HepG2 (cell line): ENCODE measurements at regions not wholly inside any gene's neighbourhood (a gene's known extent, or its start where the extent isn't known, plus 50 kb on each side); places are given as distances from the start of the nearest gene placed in this dataset.

Experiments used
- ATAC-seq: fragments of 200-7000 bp; cut with Tn5 transposase; 3 replicates; pipeline ENCODE4 v1.9.1; 2020; ENCODE audit warnings: mild to moderate bottlenecking, moderate library complexity
- BruUV-seq: library from RNA; stranded (reverse); fragments of 400-500 nt; replicated peaks from 2 replicates; lab custom pipeline; 2021; lab: Mats Ljungman, UMichigan
- CTCF ChIA-PET: fragments of 300-600 bp; formaldehyde crosslinking; extraction: SDS; loops from one replicate; lab custom pipeline; 2021; ENCODE audit warnings: low total read pairs, inconsistent platforms, low intra/inter-chr PET ratio; lab: Yijun Ruan, JAX
- POLR2A ChIA-PET: fragments of 350-600 bp; sonication (Branson Sonifier 250); formaldehyde crosslinking; loops from one replicate; lab custom pipeline; 2020; ENCODE audit warnings: antibody characterized with exemption, inconsistent platforms; lab: Yijun Ruan, JAX
- DNase-seq: peaks from one replicate; pipeline ENCODE4 v3.0.0-alpha.2; 2015; ENCODE audit warnings: low spot score
- FAIRE-seq: peaks from 3 replicates; lab custom pipeline; 2011; peaks lifted over from hg19 to GRCh38; lab: Jason Lieb, UNC
- H2AFZ ChIP-seq: one replicate; pipeline ENCODE4 v1.6.1; 2011; ENCODE audit warnings: low read length, inconsistent platforms
- H3K27ac ChIP-seq: fragments of 300-600 bp; 3 replicates; pipeline ENCODE4 v1.8.0; 2011; ENCODE audit warnings: mixed run types, mild to moderate bottlenecking, mixed read lengths, low read length, inconsistent platforms; ENCODE audit not compliant: insufficient read depth; ENCODE audit errors: extremely low read length
- H3K27me3 ChIP-seq, 2 experiments: fragments of 200-600 bp in 1 of 2; 2 replicates in 1 of 2; 3 replicates in 1 of 2; pipeline versions ENCODE4 v1.6.0 to v1.8.0; 2011; ENCODE audit warnings: low read length in 2 of 2, mild to moderate bottlenecking in 2 of 2, moderate library complexity in 2 of 2, inconsistent platforms in 1 of 2; ENCODE audit not compliant: insufficient read depth in 2 of 2, control insufficient read depth in 1 of 2
- H3K36me3 ChIP-seq, 2 experiments: fragments of 200-600 bp in 1 of 2; replicated peaks in 1 of 2; 2 replicates in 1 of 2; 3 replicates in 1 of 2; pipeline versions ENCODE4 v1.5.1 to v1.8.0; 2011; ENCODE audit warnings: low read length in 2 of 2, inconsistent platforms in 1 of 2; ENCODE audit not compliant: insufficient read depth in 2 of 2, control insufficient read depth in 1 of 2
- H3K4me1 ChIP-seq: 2 replicates; pipeline ENCODE4 v1.5.1; 2012; ENCODE audit warnings: low read length, inconsistent platforms; ENCODE audit not compliant: insufficient read depth
- H3K4me2 ChIP-seq: 2 replicates; pipeline ENCODE4 v1.6.0; 2011; ENCODE audit warnings: low read depth, low read length, inconsistent platforms
- H3K4me3 ChIP-seq, 3 experiments: fragments of 200-600 bp in 1 of 3; sonication (generic), shearing (Covaris generic) in 1 of 3; replicated peaks in 1 of 3; 2 replicates each; pipeline ENCODE4 v1.5.1; 2011 to 2016; ENCODE audit warnings: low read length in 3 of 3, inconsistent platforms in 2 of 3, low read depth in 2 of 3, mild to moderate bottlenecking in 2 of 3, control low read depth in 1 of 3, mixed read lengths in 1 of 3; ENCODE audit not compliant: insufficient read depth in 1 of 3
- H3K79me2 ChIP-seq: one replicate; pipeline ENCODE4 v1.6.1; 2011; ENCODE audit warnings: low read length, inconsistent platforms; ENCODE audit not compliant: insufficient read depth
- H3K9ac ChIP-seq: 2 replicates; pipeline ENCODE4 v1.6.0; 2011; ENCODE audit warnings: mild to moderate bottlenecking, low read depth, low read length, inconsistent platforms; ENCODE audit not compliant: insufficient read depth
- H3K9me3 ChIP-seq: 2 replicates; pipeline ENCODE4 v1.5.1; 2012; ENCODE audit warnings: mild to moderate bottlenecking, low read length
- H4K20me1 ChIP-seq: 2 replicates; pipeline ENCODE4 v1.6.0; 2011; ENCODE audit warnings: inconsistent platforms, mild to moderate bottlenecking, low read length, moderate library complexity; ENCODE audit not compliant: insufficient read depth
- EEA1 ChIP-seq: sonication (generic); formaldehyde crosslinking; IDR thresholded peaks from 2 replicates; pipeline ENCODE4 v1.5.1; 2020; ENCODE audit warnings: mild to moderate bottlenecking, missing genetic modification reagents, borderline replicate concordance
- ELF3 ChIP-seq: IDR thresholded peaks from 2 replicates; pipeline ENCODE4 v1.6.1; 2016; ENCODE audit warnings: missing genetic modification reagents, missing compliant biosample characterization
- FOXJ3 ChIP-seq: sonication (generic); formaldehyde crosslinking; IDR thresholded peaks from 2 replicates; pipeline ENCODE4 v1.4.0; 2020; ENCODE audit warnings: missing genetic modification reagents, mild to moderate bottlenecking, borderline replicate concordance
- GFI1 ChIP-seq: sonication (generic); formaldehyde crosslinking; IDR thresholded peaks from 2 replicates; pipeline ENCODE4 v1.5.0; 2020; ENCODE audit warnings: missing genetic modification reagents, mild to moderate bottlenecking, borderline replicate concordance
- HOXD1 ChIP-seq: sonication (generic); formaldehyde crosslinking; IDR thresholded peaks from 2 replicates; pipeline ENCODE4 v1.5.0; 2020; ENCODE audit warnings: missing genetic modification reagents
- KLF9 ChIP-seq: IDR thresholded peaks from 2 replicates; pipeline ENCODE4 v1.6.1; 2016; ENCODE audit warnings: low read depth
- MIXL1 ChIP-seq: IDR thresholded peaks from 2 replicates; pipeline ENCODE4 v1.6.1; 2016
- PITX1 ChIP-seq: sonication (generic); formaldehyde crosslinking; IDR thresholded peaks from 2 replicates; pipeline ENCODE4 v1.5.1; 2020; ENCODE audit warnings: mild to moderate bottlenecking, missing genetic modification reagents
- RXRA ChIP-seq: sonication (generic); formaldehyde crosslinking; IDR thresholded peaks from 2 replicates; pipeline ENCODE4 v1.5.1; 2020; ENCODE audit warnings: missing genetic modification reagents
- RXRB ChIP-seq: IDR thresholded peaks from 2 replicates; pipeline ENCODE4 v1.6.1; 2016; ENCODE audit warnings: borderline replicate concordance, missing genetic modification reagents, missing compliant biosample characterization
- SOX13 ChIP-seq, 3 experiments: fragments of 450-650 bp in 1 of 3; sonication (generic) in 1 of 3; formaldehyde crosslinking in 1 of 3; IDR thresholded peaks in 2 of 3; conservative IDR thresholded peaks in 1 of 3; 2 replicates each; pipeline versions ENCODE4 v1.5.0 to v1.6.1; 2016 to 2020; ENCODE audit warnings: antibody characterized with exemption in 1 of 3, mild to moderate bottlenecking in 1 of 3, missing compliant biosample characterization in 1 of 3, missing genetic modification reagents in 1 of 3, moderate library complexity in 1 of 3
- ZMYM4 ChIP-seq: sonication (generic); formaldehyde crosslinking; IDR thresholded peaks from 2 replicates; pipeline ENCODE4 v1.8.1; 2023; ENCODE audit warnings: mild to moderate bottlenecking, missing genetic modification reagents
- ZNF354B ChIP-seq: sonication (generic); formaldehyde crosslinking; IDR thresholded peaks from 2 replicates; pipeline ENCODE4 v1.8.0; 2022; ENCODE audit warnings: mild to moderate bottlenecking, missing genetic modification reagents
- ZNF484 ChIP-seq: sonication (generic); formaldehyde crosslinking; IDR thresholded peaks from 2 replicates; pipeline ENCODE4 v1.5.1; 2020; ENCODE audit warnings: mild to moderate bottlenecking, low read depth, missing genetic modification reagents, borderline replicate concordance
- ZNF589 ChIP-seq: sonication (generic); formaldehyde crosslinking; conservative IDR thresholded peaks from 2 replicates; pipeline ENCODE4 v1.8.0; 2022; ENCODE audit warnings: mild to moderate bottlenecking, moderate library complexity, missing genetic modification reagents
- ZNF775 ChIP-seq: sonication (generic); formaldehyde crosslinking; IDR thresholded peaks from 2 replicates; pipeline ENCODE4 v1.4.0; 2020; ENCODE audit warnings: missing genetic modification reagents, mild to moderate bottlenecking, moderate library complexity, borderline replicate concordance
- WGBS: methylation state at CpG from one replicate; pipeline ENCODE4 v1.1.6; 2017; ENCODE audit warnings: low lambda C conversion rate; 5-methylcytosine and 5-hydroxymethylcytosine counted together
- in situ Hi-C: cut with HindIII; loops from 2 replicates; pipeline ENCODE4 v1.10.0; 2017; ENCODE audit warnings: low pct_unique_long_range_greater_than_20kb; ENCODE audit not compliant: extremely low pct_ligation_motif_present
- intact Hi-C: fragments of 100-400 bp; cut with micrococcal nuclease; formaldehyde crosslinking; loops from one replicate; pipeline ENCODE4 v1.10.0; 2022; ENCODE audit not compliant: unreplicated experiment
- TF ChIP-seq, protein P1 (sequence below): sonication (generic); formaldehyde crosslinking; IDR thresholded peaks from 2 replicates; pipeline ENCODE4 v1.4.0; 2020; ENCODE audit warnings: missing genetic modification reagents, borderline replicate concordance
- TF ChIP-seq, protein P2 (sequence below): IDR thresholded peaks from 2 replicates; pipeline ENCODE4 v1.4.0; 2020; ENCODE audit warnings: mild to moderate bottlenecking, missing genetic modification reagents

DNA sequence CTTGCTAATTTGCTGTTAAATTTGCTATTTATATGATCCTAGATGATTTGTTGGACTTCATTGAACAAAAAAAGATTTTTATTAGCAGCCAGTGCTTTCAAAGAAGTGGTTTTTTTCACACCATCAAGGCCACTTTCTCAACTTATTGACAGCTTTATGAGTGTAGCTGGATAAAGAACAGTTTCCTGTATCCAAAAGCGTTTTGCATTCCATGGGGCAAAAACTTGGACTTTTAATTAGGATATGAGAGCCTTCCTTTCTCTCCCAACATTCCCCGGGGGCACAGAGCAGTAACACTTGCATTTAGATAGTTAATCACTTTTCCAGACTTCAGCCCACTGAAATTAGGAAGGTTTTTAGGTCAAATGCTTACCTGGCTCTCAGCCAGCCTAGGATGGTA lies 177.1 kb upstream of the ELAC2 start (continued):
- TF ChIP-seq, protein P1, sequence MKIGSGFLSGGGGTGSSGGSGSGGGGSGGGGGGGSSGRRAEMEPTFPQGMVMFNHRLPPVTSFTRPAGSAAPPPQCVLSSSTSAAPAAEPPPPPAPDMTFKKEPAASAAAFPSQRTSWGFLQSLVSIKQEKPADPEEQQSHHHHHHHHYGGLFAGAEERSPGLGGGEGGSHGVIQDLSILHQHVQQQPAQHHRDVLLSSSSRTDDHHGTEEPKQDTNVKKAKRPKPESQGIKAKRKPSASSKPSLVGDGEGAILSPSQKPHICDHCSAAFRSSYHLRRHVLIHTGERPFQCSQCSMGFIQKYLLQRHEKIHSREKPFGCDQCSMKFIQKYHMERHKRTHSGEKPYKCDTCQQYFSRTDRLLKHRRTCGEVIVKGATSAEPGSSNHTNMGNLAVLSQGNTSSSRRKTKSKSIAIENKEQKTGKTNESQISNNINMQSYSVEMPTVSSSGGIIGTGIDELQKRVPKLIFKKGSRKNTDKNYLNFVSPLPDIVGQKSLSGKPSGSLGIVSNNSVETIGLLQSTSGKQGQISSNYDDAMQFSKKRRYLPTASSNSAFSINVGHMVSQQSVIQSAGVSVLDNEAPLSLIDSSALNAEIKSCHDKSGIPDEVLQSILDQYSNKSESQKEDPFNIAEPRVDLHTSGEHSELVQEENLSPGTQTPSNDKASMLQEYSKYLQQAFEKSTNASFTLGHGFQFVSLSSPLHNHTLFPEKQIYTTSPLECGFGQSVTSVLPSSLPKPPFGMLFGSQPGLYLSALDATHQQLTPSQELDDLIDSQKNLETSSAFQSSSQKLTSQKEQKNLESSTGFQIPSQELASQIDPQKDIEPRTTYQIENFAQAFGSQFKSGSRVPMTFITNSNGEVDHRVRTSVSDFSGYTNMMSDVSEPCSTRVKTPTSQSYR (CRISPR knock-in tag): no peak
- TF ChIP-seq ZNF775 (CRISPR knock-in tag) (no peak), ZNF484 (CRISPR knock-in tag) (no peak), FOXJ3 (CRISPR knock-in tag) (no peak)

DNA sequence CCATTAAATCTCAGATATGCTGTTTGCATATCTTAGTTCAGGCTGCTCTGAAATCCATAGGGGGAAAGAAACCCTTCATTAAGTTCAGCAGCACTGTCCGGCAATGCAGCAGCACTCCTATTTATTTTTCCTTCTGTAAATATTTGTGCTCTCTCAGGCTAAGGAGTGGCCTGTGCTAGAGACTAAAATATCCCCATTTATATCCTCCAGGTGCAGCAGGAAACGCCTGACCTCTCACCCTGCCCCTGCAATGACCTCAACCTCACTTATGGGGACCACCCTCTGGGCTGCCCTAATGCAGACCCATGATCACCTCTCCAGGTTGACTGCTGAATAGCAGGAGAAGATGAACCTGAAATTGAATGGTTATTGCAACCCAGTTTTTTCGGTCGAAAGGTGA lies 165.0 kb upstream of the ELAC2 start:
- H3K36me3 ChIP-seq: no peaks in the 10 kb centered on the region
- H3K9ac ChIP-seq: no peak overlapping the region
- no peaks in the 10 kb centered on the region for H3K27me3 ChIP-seq
- H3K9me3 ChIP-seq: no peaks in the 10 kb centered on the region
- peak overlapping the region; percentile 18 for H3K4me2 ChIP-seq
- no peak overlapping the region for H3K27ac ChIP-seq
- in situ Hi-C loops (no loop called here), intact Hi-C loops (no loop called here)
- 1% methylated on average over 4 of the region's 4 CpGs for WGBS
- no peaks in the 10 kb centered on the region for H3K79me2 ChIP-seq
- H4K20me1 ChIP-seq: no peaks in the 10 kb centered on the region
- H2AFZ ChIP-seq: no peak overlapping the region
- peak; percentile 46 for DNase-seq
- ChIA-PET CTCF (no interaction called here), POLR2A (no interaction called here)
- BruUV-seq: no TSS peak
- H3K4me3 ChIP-seq: no peak overlapping the region
- FAIRE-seq: peak; percentile 28
- H3K4me1 ChIP-seq: peaks cover 26% of the 10 kb centered on the region
- ATAC-seq: peak; percentile 95
- peak; percentile 40; the same call in 1 of the 2 replicates for TF ChIP-seq ELF3 (CRISPR knock-in tag)
- no peak for TF ChIP-seq ZNF589 (CRISPR knock-in tag)
- TF ChIP-seq GFI1 (CRISPR knock-in tag): peak; percentile 62; the same call in 1 of the 2 replicates
- 0 out of 2 replicates have a peak, but pooled peaks have one; percentile 32 for TF ChIP-seq ZMYM4 (CRISPR knock-in tag)
- no peak for TF ChIP-seq KLF9 (CRISPR knock-in tag)
- peak; percentile 37; the same call in 1 of the 2 replicates for TF ChIP-seq PITX1 (CRISPR knock-in tag)
- no peak for TF ChIP-seq HOXD1 (CRISPR knock-in tag)
- TF ChIP-seq, protein P2, sequence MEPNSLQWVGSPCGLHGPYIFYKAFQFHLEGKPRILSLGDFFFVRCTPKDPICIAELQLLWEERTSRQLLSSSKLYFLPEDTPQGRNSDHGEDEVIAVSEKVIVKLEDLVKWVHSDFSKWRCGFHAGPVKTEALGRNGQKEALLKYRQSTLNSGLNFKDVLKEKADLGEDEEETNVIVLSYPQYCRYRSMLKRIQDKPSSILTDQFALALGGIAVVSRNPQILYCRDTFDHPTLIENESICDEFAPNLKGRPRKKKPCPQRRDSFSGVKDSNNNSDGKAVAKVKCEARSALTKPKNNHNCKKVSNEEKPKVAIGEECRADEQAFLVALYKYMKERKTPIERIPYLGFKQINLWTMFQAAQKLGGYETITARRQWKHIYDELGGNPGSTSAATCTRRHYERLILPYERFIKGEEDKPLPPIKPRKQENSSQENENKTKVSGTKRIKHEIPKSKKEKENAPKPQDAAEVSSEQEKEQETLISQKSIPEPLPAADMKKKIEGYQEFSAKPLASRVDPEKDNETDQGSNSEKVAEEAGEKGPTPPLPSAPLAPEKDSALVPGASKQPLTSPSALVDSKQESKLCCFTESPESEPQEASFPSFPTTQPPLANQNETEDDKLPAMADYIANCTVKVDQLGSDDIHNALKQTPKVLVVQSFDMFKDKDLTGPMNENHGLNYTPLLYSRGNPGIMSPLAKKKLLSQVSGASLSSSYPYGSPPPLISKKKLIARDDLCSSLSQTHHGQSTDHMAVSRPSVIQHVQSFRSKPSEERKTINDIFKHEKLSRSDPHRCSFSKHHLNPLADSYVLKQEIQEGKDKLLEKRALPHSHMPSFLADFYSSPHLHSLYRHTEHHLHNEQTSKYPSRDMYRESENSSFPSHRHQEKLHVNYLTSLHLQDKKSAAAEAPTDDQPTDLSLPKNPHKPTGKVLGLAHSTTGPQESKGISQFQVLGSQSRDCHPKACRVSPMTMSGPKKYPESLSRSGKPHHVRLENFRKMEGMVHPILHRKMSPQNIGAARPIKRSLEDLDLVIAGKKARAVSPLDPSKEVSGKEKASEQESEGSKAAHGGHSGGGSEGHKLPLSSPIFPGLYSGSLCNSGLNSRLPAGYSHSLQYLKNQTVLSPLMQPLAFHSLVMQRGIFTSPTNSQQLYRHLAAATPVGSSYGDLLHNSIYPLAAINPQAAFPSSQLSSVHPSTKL: peak; percentile 80
- TF ChIP-seq MIXL1 (CRISPR knock-in tag): 0 out of 2 replicates have a peak, but pooled peaks have one; percentile 41
- no peak for TF ChIP-seq ZNF354B
- peak; percentile 70; the same call in 1 of the 2 replicates for TF ChIP-seq RXRA (CRISPR knock-in tag)
- peak; percentile 63 for TF ChIP-seq RXRB (CRISPR knock-in tag)
- TF ChIP-seq SOX13 (IDR thresholded peaks at IDR 0.05): no peak
- peak in 1 of 2 experiments; percentile 21; a peak in 1 of 4 replicates for TF ChIP-seq SOX13 (CRISPR knock-in tag; conservative IDR thresholded peaks at IDR 0.05 in 1 of 2, IDR thresholded peaks at IDR 0.05 in 1 of 2)
- TF ChIP-seq EEA1 (CRISPR knock-in tag): no peak
